PC-3 (cell line): ENCODE measurements at regions not wholly inside any gene's neighbourhood (a gene's known extent, or its start where the extent isn't known, plus 50 kb on each side); places are given as distances from the start of the nearest gene placed in this dataset.

Experiments
- EZH2 ChIP-seq: fragments of 300-600 bp; sonication (generic); IDR thresholded peaks from one replicate; pipeline ENCODE4 v1.6.1; 2017; ENCODE audit warnings: antibody characterized with exemption, mild to moderate bottlenecking, low read length; ENCODE audit not compliant: unreplicated experiment
- TF ChIP-seq, protein P1 (sequence below): fragments of 300-600 bp; sonication (generic); conservative IDR thresholded peaks from 2 replicates; pipeline ENCODE4 v1.5.1; 2017; ENCODE audit warnings: antibody characterized with exemption, low read depth, mild to moderate bottlenecking, low read length

DNA sequence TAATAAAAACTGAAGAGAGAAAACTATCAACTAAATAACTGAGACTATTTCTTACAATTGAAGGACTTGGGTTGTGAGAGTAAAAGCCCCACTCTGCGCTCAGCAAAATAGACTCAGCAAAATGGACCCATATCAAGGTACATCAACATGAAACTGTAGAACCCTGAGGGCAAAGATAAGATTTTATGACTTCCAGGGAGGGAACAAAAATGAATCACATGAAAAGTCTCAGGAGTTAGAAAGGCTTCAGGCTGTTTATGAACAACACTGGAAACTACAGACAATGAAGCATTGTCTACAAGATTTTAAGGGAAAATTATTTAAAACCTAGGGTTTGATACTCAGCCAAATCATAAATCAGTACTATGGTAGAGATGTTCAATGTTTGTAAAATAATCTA is 434.3 kb downstream of the PTPRC start:
- TF ChIP-seq, protein P1, sequence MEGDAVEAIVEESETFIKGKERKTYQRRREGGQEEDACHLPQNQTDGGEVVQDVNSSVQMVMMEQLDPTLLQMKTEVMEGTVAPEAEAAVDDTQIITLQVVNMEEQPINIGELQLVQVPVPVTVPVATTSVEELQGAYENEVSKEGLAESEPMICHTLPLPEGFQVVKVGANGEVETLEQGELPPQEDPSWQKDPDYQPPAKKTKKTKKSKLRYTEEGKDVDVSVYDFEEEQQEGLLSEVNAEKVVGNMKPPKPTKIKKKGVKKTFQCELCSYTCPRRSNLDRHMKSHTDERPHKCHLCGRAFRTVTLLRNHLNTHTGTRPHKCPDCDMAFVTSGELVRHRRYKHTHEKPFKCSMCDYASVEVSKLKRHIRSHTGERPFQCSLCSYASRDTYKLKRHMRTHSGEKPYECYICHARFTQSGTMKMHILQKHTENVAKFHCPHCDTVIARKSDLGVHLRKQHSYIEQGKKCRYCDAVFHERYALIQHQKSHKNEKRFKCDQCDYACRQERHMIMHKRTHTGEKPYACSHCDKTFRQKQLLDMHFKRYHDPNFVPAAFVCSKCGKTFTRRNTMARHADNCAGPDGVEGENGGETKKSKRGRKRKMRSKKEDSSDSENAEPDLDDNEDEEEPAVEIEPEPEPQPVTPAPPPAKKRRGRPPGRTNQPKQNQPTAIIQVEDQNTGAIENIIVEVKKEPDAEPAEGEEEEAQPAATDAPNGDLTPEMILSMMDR, result no peak
- TF ChIP-seq EZH2, result no peak
